ENCODE measurements at regions not wholly inside any gene's neighbourhood (a gene's known extent, or its start where the extent isn't known, plus 50 kb on each side); places are given as distances from the start of the nearest gene placed in this dataset.

GRCh38 chr6:97820400-97820799 lies 537.4 kb upstream of the MMS22L start:
- TF ChIP-seq ARNTL (CRISPR knock-in tag; IDR thresholded peaks at IDR 0.05; ENCODE audit: borderline replicate concordance, low read depth) (no peak), BACH2 (CRISPR knock-in tag; IDR thresholded peaks at IDR 0.05; ENCODE audit: borderline replicate concordance) (no peak), SNAI2 (CRISPR knock-in tag; IDR thresholded peaks at IDR 0.05) (no peak), ZNF70 (CRISPR knock-in tag; IDR thresholded peaks at IDR 0.05) (no peak), PATZ1 (CRISPR knock-in tag; IDR thresholded peaks at IDR 0.05; ENCODE audit: borderline replicate concordance) (no peak), RARB (CRISPR knock-in tag; IDR thresholded peaks at IDR 0.05) (no peak)

All from SK-N-SH treated with all-trans-retinoic acid at 6 μM for 48 hours (cell line).